ENCODE measurements at regions not wholly inside any gene's neighbourhood (a gene's known extent, or its start where the extent isn't known, plus 50 kb on each side); places are given as distances from the start of the nearest gene placed in this dataset.
A peak's percentile ranks its signal among the peaks of the same experiment; 100 is the strongest.

DNA sequence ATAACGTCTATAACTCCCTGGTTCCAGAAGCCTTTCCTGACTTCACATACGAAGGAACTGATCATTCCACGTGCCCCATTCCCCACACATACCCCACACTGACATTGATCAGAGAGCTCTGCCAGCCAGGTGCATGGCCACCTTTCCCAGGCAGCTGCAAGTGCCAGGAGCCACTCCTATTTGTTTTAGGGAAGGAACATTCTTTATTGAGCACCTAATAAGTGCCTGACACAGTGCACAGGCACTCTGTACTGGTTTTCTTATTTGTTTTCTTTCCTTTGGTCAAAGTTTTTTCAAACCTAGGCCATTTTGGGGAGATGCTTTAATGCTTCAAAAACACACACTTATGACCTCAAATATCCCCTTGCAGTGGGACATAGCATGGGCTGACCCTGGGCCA is 50.0 kb downstream of the PITPNM2 start:
- DNase-seq (ENCODE audit: low spot score), result no peak

DNA sequence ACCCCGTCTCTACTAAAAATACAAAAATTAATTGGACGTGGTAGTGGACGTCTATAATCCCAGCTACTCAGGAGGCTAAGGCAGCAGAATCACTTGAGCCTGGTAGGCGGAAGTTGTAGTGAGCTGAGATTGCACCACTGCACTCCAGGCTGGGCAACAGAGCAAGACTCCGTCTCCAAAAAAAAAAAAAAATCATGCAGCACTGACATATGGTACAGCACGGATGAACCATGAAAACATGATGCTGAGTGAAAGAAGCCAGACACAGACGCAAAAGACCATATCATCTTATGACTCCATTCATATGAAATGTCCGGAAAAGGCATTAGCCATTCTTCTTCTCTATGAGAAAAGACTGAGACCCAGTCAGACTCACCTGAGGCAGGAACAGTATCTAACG is 50.4 kb downstream of the PITPNM2 start:
- no peak for DNase-seq (ENCODE audit: low spot score)

DNA sequence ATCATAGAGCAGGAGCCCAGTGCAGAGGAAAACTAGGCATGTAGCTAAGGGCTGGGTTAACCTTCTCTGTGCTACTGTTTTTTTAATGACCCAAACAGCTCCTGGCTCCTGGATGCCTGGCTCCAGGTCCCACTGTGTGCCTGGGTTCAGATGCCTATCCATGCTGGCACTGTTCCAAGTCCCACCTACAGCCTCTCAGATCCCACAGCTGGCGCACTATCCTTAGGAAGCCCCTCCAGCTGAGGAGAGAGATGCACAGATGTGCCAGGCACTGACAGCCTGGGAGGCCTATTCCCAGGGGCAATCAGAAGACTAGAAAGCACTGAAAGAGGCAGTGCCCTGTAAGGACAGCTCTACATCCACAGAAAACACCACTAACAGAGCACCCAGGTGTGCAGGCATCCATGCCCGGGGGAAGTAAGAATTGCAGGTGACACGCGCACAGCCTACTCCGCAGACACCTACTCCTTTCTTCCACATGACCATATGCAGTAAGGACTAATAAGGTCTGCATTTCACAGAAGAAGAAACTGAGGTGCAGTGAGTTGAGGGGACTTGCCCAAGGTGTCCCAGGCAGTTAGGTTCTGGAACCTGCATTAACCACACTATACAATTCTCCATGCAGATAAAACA is 51.2 kb downstream of the PITPNM2 start:
- DNase-seq (ENCODE audit: low spot score), result no peak

DNA sequence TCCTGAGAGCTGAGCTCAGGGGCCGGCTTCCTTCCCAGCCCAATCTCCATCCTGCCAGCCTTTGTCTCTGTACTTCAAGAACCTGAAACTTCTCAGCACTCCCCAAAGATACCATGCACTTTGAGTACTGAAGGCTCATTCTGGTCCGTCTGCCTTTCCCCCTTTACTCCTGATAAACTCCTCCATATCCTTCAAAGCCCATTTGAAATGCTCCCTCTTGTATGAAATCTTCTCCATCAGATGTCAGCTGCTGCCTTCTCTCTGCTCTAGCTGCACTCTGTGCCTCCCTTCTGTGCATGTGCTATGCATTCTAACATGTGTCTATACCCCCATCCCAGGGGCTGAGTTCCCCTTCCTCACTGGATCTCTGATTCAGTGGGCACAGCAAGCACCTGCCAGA is 52.1 kb downstream of the PITPNM2 start:
- no peak for DNase-seq (ENCODE audit: low spot score)

DNA sequence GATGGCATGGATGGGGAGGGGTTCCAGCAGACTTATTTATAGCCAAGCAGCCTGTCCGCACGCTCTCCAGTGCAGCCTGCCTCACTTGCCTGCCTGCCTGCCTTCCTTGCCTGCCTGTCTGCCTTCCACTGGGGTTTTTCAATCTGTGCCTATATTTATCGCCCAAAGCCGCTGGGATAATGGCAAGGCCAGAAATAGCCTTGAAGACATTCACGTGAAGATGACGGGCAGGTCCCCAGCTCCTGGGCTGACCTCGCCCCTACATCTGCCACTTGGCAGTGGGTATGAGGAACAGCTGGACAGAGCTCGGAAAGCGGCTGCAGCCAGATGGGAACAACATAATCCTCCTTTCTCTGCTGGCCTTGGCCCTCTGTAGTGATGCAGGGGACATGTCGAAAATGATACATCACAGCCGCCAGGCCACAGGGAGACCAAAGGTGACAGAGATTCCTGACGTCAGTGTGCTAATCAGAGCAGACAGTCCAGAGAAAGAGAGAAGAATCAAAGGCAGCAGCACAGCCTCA is 53.3 kb downstream of the PITPNM2 start:
- no peak for DNase-seq (ENCODE audit: low spot score)

DNA sequence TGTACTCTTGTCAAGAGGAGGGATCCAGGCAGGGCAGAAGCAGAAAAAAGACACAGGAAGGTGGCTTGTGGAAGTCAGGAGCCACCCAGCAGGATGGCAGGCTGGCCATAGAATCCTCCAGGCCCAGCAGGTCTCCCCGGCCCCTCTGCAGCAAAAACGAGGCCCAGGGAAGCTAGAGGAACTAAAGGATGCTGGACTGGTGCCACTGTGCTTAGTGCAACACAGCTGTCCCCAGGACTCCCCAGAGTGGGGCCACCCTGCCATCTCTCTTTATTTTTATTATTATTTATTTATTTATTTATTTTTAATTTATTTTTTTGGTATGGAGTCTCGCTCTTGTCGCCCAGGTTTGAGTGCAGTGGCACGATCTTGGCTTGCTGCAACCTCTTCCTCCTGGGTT is 54.1 kb downstream of the PITPNM2 start:
- DNase-seq (ENCODE audit: low spot score), result no peak

DNA sequence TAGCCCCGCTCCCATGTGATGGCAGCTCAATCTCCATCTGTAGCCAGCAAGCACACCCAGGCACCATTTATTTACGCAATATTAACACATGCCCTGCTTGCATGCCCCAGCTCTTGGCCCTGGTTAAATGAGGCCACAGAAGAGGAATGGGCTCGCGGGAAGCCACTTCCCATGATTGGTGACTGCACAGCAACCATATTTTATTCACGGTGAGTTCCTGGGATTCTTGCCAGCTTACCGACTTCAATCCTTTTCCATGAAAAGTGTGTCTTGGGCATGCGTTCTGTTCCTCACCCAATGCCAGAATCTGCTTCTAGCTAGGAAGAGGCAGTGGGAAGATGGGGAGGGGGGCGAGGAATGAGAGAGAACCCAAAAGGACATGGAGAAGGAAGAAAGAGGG is 54.7 kb downstream of the PITPNM2 start:
- no peak for DNase-seq (ENCODE audit: low spot score)

DNA sequence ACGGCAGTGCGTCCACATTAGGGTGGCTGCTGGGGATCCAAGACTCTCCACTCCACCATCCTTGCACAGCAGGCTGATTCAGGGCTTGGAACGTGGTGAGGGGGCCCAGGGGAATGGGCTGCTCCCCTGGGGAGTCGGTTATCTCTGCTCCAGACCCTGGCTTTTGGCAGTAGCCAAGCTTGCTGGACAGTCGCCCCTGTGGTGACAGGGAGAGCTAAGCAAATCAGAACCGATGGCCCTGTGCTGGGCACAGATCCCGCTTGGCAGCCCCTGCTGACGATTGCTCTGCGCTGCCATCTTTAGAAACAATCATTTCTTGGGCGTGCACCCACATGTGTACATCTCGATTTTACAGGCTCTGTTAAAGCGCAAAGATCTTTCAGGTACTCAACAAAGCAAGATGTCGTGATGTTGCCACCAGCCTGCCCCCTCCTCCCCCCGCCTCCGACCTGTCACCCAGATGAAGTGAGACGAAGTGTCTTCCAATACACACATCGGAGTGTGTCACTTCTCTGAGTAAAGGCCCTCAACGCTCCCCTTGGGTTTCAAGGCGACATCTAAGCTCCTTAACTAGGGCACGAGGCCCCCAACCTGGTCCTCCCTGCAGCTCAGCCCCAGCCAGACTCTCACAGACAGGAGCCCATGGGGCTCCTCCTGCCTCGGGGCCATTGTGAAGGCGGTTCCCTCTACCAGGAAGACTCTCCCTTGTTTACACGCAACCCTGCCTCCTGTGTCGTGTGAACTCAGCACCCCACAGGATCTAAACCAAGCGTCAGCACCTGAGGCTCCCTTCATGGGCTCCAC is 55.6 kb downstream of the PITPNM2 start:
- no peak for DNase-seq (ENCODE audit: low spot score)

DNA sequence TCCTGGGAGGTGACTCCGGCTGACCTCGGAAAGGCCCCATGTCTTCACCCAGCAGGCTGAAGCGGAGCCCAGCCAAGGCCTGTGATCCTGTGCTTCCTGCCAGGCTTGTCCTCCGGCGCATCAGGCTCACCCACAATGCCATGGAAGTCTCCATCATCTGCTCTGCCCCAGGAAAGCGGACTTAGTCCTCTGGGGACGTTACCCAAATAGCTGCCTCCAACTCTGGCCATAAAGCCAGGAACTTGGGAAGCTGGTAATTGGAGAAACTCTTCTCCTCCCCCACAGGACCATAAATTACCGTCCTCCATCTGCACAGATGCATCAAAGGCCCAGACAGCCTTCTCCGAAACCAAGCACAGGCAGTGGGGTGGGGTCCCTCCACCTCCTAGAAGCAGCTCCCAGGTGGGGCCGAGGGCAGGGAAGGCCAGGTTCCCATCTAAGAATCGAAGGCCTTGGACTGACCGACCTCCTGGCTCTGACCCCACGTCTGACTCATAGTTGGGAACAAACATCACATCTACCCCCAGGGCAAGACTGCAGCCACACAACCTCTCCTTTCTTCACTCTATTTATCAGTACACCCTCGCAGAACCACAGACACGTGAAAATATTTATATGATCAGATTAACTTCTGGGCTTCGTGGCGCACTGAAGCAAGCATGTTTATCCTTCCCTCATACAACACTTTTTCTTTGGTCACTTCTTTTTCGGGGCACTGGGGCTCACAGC is 56.4 kb downstream of the PITPNM2 start:
- DNase-seq (ENCODE audit: low spot score), result no peak

DNA sequence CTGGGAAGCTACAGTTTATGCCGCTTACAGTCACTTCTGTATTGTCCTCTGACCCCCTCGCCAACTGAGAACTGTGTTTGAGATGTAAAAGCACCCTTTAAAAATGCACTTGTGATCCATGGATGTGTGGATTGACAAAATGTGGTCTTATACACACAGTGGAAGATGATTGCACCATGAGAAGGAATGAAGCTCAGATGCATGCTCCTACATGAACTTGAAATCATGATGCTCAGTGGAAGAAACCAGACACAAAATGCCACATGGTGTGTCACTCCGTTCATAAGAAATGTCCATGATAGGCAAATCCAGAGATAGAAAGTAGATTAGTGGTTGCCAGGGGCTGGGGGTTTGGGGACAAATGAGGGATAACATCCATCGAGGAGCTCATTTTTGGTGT is 58.0 kb downstream of the PITPNM2 start:
- no peak for DNase-seq (ENCODE audit: low spot score)

DNA sequence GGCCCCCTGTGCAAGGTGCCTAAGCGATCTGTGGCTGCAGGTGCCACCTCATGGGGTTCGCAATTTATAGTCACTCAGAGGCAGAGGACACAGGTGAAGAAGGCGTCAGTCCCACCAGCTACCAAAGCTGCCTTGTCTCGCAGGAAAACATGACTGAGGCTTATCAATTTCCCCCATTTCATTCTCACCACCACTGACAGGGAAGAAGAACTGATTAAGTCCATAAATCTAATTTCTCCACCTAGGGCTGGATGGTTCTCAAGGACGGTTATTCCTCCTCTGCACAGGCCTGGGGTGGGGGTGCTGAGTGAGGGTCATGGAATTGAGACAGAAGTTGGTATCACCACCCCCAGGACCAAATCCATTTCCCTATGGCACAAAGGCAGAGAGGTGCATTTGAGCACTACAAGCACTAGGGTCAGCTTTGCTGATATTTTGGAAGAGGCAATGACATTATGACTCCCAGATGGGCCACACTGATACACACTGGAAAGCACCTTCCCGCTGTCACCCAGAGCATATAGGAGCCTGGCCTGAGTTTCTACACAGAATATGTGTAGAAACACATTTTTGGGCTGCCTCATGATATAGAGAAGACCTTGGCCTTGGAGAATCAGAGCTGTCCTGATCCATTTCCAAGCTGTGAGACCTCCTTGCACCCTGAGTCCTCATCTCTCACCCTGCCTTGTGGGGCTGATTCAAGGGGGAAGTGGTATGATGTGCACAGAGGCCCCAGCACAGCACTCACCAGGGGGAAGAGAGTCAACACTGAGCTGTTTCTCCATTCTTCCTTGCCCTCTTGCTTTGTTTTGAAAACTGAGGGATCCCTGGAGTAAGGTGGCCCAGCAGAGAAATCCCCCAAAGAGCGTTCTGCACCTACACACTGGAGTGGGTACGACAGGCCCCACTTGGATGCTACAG is 59.4 kb downstream of the PITPNM2 start:
- DNase-seq (ENCODE audit: low spot score), result no peak

DNA sequence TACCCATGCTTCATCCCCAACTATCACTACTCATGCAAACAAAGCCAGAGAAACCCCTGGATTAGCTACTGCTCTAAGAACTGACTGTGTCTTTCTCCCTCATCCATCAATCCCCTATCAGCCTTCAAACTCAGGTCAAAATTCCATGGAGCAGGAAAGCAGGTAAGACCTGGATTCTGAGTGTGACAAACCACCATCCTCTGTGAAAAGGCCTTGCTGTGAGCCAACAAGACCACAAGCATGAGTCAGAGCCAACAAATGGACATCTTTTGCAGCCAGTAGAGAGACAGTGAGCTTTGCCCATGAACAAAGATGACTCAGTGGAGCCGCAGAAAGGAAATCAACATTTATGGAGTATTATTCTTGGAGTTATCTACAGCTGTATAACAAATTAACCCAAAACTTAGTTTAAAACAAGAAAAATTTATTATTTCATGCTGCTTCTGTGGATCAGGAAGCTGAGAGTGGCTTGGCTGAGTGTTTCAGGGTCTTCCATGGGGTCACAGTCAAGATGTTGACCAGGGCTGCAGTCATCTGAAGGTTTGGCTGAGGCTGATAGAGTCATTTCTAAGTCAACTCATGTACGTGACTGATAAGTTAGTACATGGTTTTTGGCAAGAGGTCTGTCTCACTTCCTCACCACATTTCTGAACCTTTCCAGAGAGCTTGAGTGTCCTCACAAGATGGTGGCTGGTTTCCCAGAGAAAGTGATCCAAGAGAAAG is 61.1 kb downstream of the PITPNM2 start:
- no peak for DNase-seq (ENCODE audit: low spot score)

DNA sequence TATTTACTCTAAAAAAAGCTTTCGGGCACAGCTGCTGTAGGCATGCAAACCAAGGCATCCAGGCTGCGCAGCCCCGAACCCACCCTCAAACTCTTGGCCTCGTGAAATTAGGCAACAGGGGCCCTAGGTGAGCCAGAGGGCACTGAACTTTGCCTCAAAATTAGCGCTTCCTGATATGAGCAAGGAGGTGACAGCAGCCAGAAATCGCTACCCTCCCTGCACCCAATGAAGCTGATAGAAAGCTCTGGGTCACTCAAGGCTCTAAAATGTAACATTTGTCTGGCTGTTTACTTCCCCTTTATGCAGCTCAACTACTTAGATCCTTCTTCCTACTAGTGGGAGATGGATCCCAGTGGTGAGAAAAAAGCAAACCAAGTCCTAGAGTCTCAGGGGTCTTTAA is 61.8 kb downstream of the PITPNM2 start:
- no peak for DNase-seq (ENCODE audit: low spot score)

DNA sequence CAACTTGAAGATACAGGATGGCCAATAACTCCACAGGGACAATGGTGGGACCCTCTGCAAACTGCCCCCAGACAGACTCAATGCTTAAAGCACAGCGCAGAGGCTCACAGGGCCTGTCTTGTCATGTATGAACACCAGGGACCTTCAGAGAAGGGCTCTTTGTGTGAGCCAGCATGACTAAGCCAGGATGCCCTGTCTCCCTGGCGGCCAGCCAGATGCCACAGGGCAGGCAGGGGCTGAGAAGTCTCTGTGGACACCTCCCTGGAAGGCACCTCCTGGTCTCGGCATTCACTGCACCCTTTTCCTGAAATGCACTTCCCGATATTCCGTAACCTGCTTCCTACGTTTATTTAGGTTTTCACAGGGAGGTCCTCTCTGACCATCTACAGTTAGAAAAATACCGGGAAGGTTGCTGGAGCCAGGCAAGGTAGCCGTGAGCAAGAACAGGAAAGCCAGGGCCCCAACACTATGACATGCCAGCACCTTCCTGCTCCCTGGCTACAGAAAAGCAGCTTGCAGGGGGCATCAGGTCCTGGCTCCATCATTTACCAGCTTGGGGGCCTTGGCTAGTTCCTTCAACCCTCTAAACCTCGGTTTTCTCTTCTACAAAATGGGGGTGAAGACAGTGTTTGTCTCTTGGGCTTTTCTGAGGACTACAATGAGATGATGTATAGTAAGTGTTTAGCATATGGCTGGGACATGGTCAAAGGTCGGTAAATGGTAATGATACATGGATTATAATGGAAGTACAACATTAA is 65.0 kb downstream of the PITPNM2 start:
- peak; percentile 14 for DNase-seq (ENCODE audit: low spot score)

DNA sequence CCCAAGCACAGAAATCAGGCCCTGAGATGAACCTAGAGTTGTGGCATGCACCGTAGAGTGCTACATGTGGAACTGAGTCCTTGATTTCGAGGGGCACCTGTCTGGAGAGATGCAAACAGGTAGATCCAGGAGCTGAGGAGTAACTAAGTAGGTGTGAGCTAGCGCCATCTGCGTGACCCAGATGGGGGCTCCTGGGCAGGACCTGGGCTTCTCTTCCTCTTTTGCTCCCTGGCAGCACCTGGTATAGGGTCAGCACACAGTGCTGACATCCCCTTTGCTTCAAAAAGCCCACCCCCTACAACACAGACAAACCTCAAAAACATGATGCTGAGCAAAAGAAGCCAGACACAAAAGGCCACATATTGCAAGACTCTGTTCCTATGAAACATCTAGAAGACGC is 65.8 kb downstream of the PITPNM2 start:
- DNase-seq (ENCODE audit: low spot score), result no peak

DNA sequence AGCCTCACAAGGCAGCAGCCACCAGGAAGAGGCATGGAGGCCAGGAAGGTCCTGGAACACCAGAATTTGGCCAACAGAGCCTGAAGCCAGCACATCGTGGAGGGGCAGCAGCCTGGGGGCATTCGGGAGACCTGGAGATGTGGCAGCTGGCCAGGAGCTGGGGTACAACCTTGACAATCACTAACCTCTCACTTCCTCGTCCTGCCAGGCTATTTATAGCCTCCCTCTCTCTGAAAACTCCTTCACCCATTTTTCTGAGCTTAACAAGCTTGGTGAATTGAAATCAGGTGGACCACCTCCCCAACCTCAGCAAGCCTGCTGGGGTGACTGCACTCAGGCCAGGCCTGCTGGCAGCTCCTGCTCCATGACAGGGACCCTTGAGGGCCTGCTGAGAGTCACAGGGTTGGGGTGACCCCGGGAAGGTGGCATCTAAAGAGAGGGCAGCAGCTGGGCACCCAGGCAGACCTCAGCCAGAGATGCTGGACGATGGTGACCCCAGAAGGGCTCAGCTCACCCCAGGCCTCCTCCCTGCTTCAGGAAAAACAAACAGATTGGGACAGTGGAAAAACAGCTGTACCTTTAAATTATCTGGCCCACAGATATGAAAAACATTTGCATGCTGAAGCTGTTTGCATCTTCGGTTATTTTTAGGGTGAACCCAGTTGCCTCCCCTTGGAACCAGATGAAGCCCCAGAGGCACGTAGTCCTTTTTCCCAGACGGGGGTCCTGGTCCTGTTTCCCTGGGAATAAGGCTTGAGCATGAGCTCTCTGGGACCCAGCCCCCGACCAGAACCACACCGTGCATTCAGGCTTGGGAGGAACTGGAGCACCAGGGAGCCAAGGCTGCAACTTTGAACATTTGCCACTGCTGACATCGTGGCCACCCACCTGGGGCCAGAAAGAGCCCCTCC is 67.0 kb downstream of the PITPNM2 start:
- DNase-seq (ENCODE audit: low spot score), result no peak

DNA sequence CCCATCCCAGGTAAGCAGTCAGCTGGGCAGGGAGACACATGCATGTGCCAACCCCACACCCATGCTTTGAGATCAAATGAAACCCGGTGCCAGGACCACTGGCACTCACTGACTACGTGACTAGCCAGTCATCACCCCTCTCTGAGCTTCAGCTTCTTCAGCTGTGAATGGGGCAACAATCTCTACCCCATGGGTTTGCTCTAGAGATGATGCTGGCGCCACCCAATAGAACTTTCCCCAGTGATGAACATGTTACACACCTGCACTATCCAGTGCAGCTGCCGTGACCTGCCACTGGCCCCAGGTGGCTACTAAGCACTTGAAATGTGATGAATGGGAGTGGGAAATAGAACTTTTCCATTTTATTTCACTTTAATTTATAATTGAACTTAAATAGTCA is 70.3 kb downstream of the PITPNM2 start:
- DNase-seq (ENCODE audit: low spot score), result no peak

DNA sequence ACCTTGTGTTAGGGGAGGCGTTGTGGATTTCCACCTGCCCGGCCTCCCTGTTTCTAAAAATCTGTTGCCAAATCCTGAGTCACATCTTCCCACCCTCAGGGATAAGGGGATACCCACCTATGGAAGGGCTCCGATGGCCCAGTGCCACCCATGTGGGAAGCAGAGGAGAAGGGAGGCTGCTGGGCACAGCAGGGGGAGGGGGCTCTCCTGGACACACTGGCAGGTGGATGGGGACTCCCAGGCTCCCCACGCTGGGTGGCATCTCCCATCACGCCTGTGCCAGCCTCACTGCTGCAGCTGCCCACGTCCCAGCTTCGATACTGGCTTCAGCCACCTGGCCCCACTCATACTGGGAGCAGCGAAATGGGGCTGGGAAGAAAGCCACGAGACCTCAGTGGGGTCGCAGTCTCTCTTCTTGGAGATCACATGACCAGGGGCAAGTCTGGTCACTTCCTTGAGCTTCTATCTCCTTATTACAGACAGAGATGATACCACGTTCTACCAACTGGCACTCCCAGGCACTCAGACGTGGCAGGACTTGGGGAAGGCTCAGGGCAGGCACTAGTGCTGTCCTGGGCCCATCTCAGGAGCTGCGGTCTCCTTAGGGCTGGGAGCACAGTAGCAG is 72.2 kb downstream of the PITPNM2 start:
- no peak for DNase-seq (ENCODE audit: low spot score)

DNA sequence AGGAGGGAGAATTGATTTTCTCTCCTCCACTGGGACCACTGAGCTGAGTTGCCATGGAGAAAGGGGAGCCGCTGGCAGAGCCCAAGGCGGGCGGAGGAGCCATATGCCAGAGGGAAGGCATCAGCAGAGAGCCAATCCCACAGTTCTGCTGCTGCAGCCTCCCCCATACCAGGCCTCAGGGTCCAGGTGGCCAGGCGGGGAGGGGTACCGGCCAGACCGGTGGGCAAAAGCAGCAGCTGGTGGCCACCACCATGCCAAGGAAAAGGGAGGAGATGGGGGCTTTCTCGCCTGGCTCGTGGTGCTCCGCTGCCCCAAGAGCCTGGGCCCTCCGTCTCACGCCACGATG is 72.8 kb downstream of the PITPNM2 start:
- no peak for DNase-seq (ENCODE audit: low spot score)

All from hematopoietic multipotent progenitor cell treated with erythropoietin and hydrocortisone succinate and interleukin-3 and kit ligand, for 17 days (in vitro differentiated cells).